ENCODE measurements at regions not wholly inside any gene's neighbourhood (a gene's known extent, or its start where the extent isn't known, plus 50 kb on each side); places are given as distances from the start of the nearest gene placed in this dataset.

DNA sequence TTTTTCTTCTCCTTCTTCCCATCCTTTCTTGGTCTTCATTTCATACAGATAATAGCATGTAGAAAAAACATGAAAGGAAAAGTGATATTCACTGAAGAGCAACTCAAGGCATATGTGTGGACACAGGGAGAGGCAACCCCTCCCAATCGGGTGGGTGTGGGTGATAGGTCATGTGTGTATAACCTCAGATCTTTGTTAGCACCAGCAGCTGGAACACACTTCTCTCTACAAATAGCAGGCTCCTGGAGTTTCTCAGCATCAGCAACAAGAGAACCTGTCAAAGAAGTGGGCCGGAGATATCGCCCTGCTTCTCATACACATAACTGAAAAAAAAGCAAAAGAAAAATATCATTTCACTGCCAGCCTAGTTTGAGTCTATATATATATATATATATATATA, 426.4 kb downstream of the DTWD2 start:
- no peak for ATAC-seq
- Mint-ChIP-seq H3K27ac (no peak overlapping the region), H3K4me3 (no peak overlapping the region)

DNA sequence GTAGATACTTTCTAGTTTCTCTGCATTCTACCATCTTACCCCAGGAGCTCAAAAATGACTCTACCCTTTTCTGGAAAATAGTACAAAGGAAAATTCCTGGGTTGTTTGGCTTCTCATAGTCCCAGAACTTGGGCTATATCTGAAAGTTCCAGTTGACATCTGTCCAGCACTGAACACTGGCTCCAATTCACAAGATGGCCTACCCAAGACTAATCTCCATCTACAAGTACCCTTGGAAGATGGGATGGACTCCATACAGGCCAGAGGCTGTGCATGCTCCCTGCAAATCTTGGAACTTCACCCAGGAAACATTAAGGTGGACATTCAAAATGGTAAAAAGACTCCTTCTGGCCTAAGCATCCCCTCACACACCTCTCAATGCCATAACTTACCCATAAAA, 427.1 kb downstream of the DTWD2 start:
- no peak for ATAC-seq
- peaks cover 5% of the 10 kb centered on the region for H3K9me3 Mint-ChIP-seq
- no peak overlapping the region for H3K4me3 Mint-ChIP-seq
- DNase-seq (ENCODE audit: low spot score) = no peak
- H3K27me3 Mint-ChIP-seq = no peaks in the 10 kb centered on the region
- H3K4me1 Mint-ChIP-seq (ENCODE audit: low read depth in 2 of 2) = no peaks in the 10 kb centered on the region
- no peak overlapping the region for H3K27ac Mint-ChIP-seq
- H3K36me3 Mint-ChIP-seq = no peaks in the 10 kb centered on the region

More for the DNA sequence above, 426.4 kb downstream of the DTWD2 start:
- Mint-ChIP-seq H3K27me3 (no peaks in the 10 kb centered on the region), H3K9me3 (peaks cover 5% of the 10 kb centered on the region), H3K4me1 (ENCODE audit: low read depth in 2 of 2) (no peaks in the 10 kb centered on the region), H3K36me3 (no peaks in the 10 kb centered on the region)
- no peak for DNase-seq (ENCODE audit: low spot score)

- Mint-ChIP-seq H3K4me1 (ENCODE audit: low read depth in 2 of 2) (no peaks in the 10 kb centered on the region), H3K36me3 (no peaks in the 10 kb centered on the region), H3K9me3 (peaks cover 5% of the 10 kb centered on the region), H3K4me3 (no peak overlapping the region), H3K27ac (no peak overlapping the region), H3K27me3 (no peaks in the 10 kb centered on the region)
- DNase-seq (ENCODE audit: low spot score) (no peak), ATAC-seq (no peak)
Observed at GRCh38 chr5:118558871-118559270, 429.5 kb downstream of the DTWD2 start.

DNA sequence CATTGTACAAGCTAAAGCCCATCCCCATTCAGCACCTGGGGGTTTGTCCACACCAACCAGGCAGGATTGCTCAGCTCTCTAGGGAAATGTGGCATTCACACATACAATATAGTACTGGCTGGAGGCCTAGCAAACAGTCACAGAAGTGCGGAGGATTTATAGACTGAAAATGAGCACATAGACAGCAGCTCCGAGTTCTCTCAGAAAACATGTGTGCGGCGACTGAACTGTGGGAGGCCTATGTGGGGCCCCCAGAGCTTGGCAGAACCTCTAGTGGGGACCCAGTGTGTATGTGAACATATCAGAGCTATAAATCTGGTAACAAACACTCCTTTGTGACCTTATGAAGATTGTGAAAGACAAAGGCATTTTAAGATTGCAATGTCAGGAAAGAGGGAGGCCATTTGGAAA, 431.1 kb downstream of the DTWD2 start:
- Mint-ChIP-seq H3K9me3 (peaks cover 5% of the 10 kb centered on the region), H3K4me3 (no peak overlapping the region), H3K4me1 (ENCODE audit: low read depth in 2 of 2) (no peaks in the 10 kb centered on the region), H3K36me3 (no peaks in the 10 kb centered on the region), H3K27me3 (no peaks in the 10 kb centered on the region), H3K27ac (no peak overlapping the region)
- DNase-seq (ENCODE audit: low spot score) (no peak), ATAC-seq (no peak)

DNA sequence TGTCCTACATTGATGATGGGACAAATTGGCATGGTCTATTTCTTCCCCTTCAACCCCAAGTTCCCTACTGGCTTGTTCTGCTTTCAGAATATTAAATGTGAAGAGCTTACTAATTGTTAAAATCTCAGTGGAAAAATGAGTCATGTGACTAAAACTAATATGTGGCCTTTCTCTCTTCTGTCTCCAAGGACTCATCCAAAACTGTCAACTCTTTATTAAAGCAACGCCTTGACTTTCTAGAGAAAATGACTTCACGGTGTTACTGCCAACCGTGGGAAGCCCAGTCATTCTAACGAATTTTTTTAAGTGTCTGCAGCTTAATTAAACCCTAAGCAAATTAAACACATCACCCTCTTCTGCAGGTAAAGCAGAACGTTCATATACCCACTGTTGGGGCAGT, 431.6 kb downstream of the DTWD2 start:
- no peak overlapping the region for H3K27ac Mint-ChIP-seq
- no peaks in the 10 kb centered on the region for H3K4me1 Mint-ChIP-seq (ENCODE audit: low read depth in 2 of 2)
- peaks cover 2% of the 10 kb centered on the region for H3K9me3 Mint-ChIP-seq

DNA sequence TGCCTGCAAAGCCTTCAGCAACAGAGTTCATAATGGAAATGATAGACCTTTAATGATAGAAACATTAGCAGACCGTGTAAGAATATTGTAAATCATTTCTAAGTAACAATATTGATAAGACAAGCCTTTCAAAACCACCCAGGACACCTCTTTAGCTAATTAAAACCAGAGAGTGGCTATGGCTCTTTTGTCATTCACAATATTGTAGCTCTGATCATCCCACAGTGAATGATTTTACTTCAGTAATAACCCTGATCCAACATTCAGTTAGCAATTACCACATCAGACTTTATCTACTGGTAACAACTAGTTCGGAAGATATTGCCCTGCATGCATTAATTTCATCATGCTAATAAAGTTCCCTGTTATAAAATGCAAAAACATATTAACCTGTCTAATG, 432.6 kb downstream of the DTWD2 start:
- DNase-seq (ENCODE audit: low spot score) (no peak), ATAC-seq (no peak)
- H3K4me1 Mint-ChIP-seq (ENCODE audit: low read depth in 2 of 2) = no peaks in the 10 kb centered on the region
- H3K4me3 Mint-ChIP-seq = no peak overlapping the region
- no peaks in the 10 kb centered on the region for H3K27me3 Mint-ChIP-seq
- H3K36me3 Mint-ChIP-seq = no peaks in the 10 kb centered on the region
- no peak overlapping the region for H3K27ac Mint-ChIP-seq
- no peaks in the 10 kb centered on the region for H3K9me3 Mint-ChIP-seq

More for the DNA sequence above, 431.6 kb downstream of the DTWD2 start:
- ATAC-seq (no peak), DNase-seq (ENCODE audit: low spot score) (no peak)
- H3K27me3 Mint-ChIP-seq = no peaks in the 10 kb centered on the region
- no peaks in the 10 kb centered on the region for H3K36me3 Mint-ChIP-seq
- H3K4me3 Mint-ChIP-seq = no peak overlapping the region

- DNase-seq (ENCODE audit: low spot score) = no peak
- no peak overlapping the region for H3K4me3 Mint-ChIP-seq
- no peaks in the 10 kb centered on the region for H3K36me3 Mint-ChIP-seq
- no peak for ATAC-seq
- H3K9me3 Mint-ChIP-seq = no peaks in the 10 kb centered on the region
- no peaks in the 10 kb centered on the region for H3K4me1 Mint-ChIP-seq (ENCODE audit: low read depth in 2 of 2)
- H3K27me3 Mint-ChIP-seq = no peaks in the 10 kb centered on the region
- H3K27ac Mint-ChIP-seq = no peak overlapping the region
Observed at GRCh38 chr5:118554981-118555380, 433.4 kb downstream of the DTWD2 start.

DNA sequence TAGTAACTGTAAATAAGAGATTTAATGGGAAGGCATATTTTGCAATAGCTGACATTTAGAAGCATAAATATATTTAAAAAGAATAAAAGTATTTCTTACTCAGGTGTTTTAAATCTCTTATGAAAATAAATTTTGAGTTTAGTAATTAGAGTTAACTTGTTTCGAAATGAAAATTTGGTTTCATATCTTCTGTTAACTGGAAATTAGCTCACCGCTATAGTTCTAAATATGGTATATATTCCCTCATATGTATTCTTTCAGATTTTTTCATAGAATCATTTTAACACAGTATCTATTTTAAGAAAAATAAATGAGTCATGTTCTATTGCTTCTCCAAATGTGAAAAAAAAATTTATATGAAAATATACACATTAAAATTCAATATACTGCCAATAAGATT, 434.1 kb downstream of the DTWD2 start:
- no peaks in the 10 kb centered on the region for H3K27me3 Mint-ChIP-seq
- no peak overlapping the region for H3K27ac Mint-ChIP-seq
- no peaks in the 10 kb centered on the region for H3K36me3 Mint-ChIP-seq
- no peak for ATAC-seq
- H3K9me3 Mint-ChIP-seq = no peaks in the 10 kb centered on the region
- no peak overlapping the region for H3K4me3 Mint-ChIP-seq
- DNase-seq (ENCODE audit: low spot score) = no peak
- H3K4me1 Mint-ChIP-seq (ENCODE audit: low read depth in 2 of 2) = no peaks in the 10 kb centered on the region

DNA sequence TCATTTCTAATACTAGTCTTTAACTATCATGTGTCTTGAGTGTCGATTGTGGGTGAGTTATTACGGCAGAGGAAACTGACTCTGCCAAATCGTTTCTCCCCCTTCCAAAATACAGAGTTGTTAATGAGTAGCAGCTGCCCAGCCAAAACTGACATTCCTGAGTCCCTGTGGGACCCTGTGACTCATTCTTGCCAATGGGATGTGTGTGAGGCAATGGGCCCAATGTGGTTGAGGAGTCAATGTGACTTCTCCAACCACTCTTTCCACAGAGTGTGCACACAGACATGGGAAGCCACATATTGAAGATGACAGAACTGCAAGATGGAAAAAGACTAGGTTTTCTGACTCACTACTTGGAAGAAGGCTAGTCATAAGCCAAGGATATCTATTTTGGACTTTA, 434.7 kb downstream of the DTWD2 start:
- H3K27ac Mint-ChIP-seq = no peak overlapping the region
- H3K4me1 Mint-ChIP-seq (ENCODE audit: low read depth in 2 of 2) = no peaks in the 10 kb centered on the region
- ATAC-seq = no peak
- H3K4me3 Mint-ChIP-seq = no peak overlapping the region
- H3K9me3 Mint-ChIP-seq = no peaks in the 10 kb centered on the region
- no peak for DNase-seq (ENCODE audit: low spot score)
- H3K27me3 Mint-ChIP-seq = no peaks in the 10 kb centered on the region
- no peaks in the 10 kb centered on the region for H3K36me3 Mint-ChIP-seq

DNA sequence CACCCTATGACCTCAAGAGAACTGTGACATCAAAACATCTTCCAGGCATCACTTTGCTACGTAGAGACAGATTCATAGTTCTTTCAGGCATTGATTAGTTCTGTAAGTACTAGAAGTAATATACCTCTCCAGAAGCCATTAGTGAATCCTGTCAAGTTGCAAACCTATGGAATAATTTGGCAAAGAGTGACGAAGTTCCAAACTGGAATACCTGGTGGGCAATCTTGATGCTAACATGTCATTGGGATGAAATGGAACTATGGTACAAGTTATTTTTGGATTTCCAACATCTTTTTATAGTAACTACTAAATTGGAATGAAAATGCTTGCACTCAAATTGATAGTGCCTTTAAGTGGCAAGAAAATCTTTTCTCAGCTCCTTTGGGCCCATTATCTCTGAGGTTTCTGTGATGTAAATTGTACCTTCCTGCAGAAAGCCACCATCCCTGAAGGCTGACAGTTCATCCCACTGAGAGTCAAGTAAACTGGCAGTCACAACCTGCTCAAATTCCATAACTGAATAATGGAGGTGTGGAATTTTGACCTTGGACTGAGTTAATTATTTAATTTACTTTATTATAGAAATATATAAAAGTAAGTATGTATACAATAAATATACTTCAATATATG, 435.5 kb downstream of the DTWD2 start:
- H3K9me3 Mint-ChIP-seq = no peaks in the 10 kb centered on the region
- H3K4me1 Mint-ChIP-seq (ENCODE audit: low read depth in 2 of 2) = no peaks in the 10 kb centered on the region
- no peak overlapping the region for H3K4me3 Mint-ChIP-seq
- H3K27ac Mint-ChIP-seq = no peak overlapping the region
- DNase-seq (ENCODE audit: low spot score) (no peak), ATAC-seq (no peak)
- no peaks in the 10 kb centered on the region for H3K27me3 Mint-ChIP-seq
- no peaks in the 10 kb centered on the region for H3K36me3 Mint-ChIP-seq

- Mint-ChIP-seq H3K4me1 (ENCODE audit: low read depth in 2 of 2) (no peaks in the 10 kb centered on the region), H3K27me3 (no peaks in the 10 kb centered on the region), H3K9me3 (no peaks in the 10 kb centered on the region), H3K27ac (no peak overlapping the region), H3K4me3 (no peak overlapping the region), H3K36me3 (no peaks in the 10 kb centered on the region)
- ATAC-seq = no peak
- no peak for DNase-seq (ENCODE audit: low spot score)
Observed at GRCh38 chr5:118552146-118552545, 436.2 kb downstream of the DTWD2 start.

DNA sequence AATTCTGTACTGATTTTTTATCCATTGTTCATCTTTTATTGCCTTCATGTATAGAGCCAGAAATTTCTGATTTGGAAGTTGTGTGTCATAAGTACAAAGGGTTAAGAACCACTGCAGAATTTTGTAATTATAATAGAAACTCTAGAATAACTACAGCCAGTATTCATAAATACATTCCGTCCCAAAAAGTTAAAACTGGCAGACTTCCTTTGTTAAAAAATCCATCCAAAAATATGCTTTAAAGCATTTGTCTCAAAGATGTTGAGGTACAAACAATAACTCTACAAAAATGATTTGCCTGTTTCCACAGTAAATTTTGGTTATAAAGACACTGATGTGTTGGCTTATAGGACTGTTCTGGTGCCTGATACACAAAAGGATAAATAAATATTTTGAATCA, 436.6 kb downstream of the DTWD2 start:
- Mint-ChIP-seq H3K27ac (no peak overlapping the region), H3K27me3 (no peaks in the 10 kb centered on the region), H3K36me3 (no peaks in the 10 kb centered on the region), H3K4me1 (ENCODE audit: low read depth in 2 of 2) (no peaks in the 10 kb centered on the region), H3K9me3 (no peaks in the 10 kb centered on the region), H3K4me3 (no peak overlapping the region)
- ATAC-seq (no peak), DNase-seq (ENCODE audit: low spot score) (no peak)

GRCh38 chr5:118551031-118551430, 437.3 kb downstream of the DTWD2 start:
- Mint-ChIP-seq H3K36me3 (no peaks in the 10 kb centered on the region), H3K4me1 (ENCODE audit: low read depth in 2 of 2) (no peaks in the 10 kb centered on the region), H3K4me3 (no peak overlapping the region), H3K9me3 (no peaks in the 10 kb centered on the region), H3K27ac (no peak overlapping the region), H3K27me3 (no peaks in the 10 kb centered on the region)
- DNase-seq (ENCODE audit: low spot score) (no peak), ATAC-seq (no peak)

- ATAC-seq (no peak), DNase-seq (ENCODE audit: low spot score) (no peak)
- Mint-ChIP-seq H3K36me3 (no peaks in the 10 kb centered on the region), H3K4me1 (ENCODE audit: low read depth in 2 of 2) (no peaks in the 10 kb centered on the region), H3K4me3 (no peak overlapping the region), H3K9me3 (no peaks in the 10 kb centered on the region), H3K27me3 (no peaks in the 10 kb centered on the region), H3K27ac (no peak overlapping the region)
Observed at GRCh38 chr5:118548761-118549720, 439.3 kb downstream of the DTWD2 start.
